GM10266 (cell line): ENCODE measurements at regions not wholly inside any gene's neighbourhood (a gene's known extent, or its start where the extent isn't known, plus 50 kb on each side); places are given as distances from the start of the nearest gene placed in this dataset.

Experiments used
- DNase-seq: peaks from one replicate; pipeline ENCODE4 v3.0.0; 2012; ENCODE audit errors: extremely low spot score
- TF ChIP-seq, protein P1 (sequence below): IDR thresholded peaks from 2 replicates; pipeline ENCODE4 v1.5.1; 2012; ENCODE audit warnings: mild to moderate bottlenecking, low read depth; ENCODE audit not compliant: control insufficient read depth, insufficient read depth; ENCODE audit errors: missing control alignments

DNA sequence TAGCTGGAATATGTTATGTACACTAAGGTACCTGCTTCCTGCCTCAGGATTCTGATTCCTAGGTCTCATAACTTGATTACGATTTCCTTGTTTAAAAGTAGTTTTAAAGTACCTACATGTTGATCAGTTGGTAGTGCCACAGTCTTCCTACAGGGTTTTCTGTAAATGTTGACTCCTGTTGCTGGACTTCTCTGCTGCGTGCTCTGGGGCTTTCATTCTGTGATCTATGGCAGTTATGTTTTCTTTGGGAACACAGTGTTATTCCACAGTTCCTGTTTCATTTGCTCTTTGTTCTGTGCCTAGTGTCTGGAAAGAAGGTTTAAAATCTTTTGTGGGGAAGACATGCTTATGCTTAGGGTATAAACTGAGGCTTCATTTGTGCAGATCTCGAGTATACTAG lies 343.5 kb downstream of the PLK2 start:
- no peak for DNase-seq

DNA sequence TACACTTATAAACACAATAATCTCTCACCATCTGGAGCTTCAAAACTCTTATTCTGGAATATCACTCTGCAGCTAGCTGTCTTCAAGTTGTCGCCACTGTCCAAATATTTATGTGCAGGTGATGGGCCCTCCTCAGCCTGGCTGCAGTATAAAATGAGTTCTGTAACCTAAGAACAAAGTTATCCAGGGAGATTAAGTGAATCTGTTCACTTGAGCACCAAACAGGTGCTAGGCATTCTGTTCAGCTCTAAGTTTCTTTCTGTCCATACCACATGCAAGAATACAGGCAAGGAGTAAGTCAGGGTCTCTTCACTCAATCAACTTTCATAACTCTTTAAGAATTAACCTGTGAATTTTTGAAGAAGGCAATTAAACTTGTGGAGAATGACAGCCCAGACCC lies 344.1 kb downstream of the PLK2 start:
- DNase-seq = no peak
- TF ChIP-seq, protein P1, sequence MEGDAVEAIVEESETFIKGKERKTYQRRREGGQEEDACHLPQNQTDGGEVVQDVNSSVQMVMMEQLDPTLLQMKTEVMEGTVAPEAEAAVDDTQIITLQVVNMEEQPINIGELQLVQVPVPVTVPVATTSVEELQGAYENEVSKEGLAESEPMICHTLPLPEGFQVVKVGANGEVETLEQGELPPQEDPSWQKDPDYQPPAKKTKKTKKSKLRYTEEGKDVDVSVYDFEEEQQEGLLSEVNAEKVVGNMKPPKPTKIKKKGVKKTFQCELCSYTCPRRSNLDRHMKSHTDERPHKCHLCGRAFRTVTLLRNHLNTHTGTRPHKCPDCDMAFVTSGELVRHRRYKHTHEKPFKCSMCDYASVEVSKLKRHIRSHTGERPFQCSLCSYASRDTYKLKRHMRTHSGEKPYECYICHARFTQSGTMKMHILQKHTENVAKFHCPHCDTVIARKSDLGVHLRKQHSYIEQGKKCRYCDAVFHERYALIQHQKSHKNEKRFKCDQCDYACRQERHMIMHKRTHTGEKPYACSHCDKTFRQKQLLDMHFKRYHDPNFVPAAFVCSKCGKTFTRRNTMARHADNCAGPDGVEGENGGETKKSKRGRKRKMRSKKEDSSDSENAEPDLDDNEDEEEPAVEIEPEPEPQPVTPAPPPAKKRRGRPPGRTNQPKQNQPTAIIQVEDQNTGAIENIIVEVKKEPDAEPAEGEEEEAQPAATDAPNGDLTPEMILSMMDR = no peak

More for the DNA sequence above, 343.5 kb downstream of the PLK2 start:
- TF ChIP-seq, protein P1 = no peak

DNA sequence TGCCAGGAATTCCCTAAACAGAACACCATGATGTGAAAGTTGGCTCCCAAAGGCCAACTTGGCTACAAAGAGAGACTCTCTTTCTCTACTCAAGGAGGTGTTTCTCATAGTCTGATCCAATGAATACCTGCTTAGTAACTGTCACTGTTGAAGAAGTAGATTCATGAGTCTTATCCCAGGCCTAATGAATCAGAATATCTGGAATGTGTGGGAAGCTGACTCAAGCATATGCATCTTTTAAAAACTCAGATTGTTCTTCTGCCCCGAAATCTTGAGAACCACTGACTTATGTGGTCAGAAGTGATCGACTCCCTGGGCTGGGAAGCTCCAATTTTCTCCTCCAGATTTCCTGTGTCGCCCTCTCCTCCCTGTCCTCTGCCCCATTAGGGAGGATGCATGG lies 345.6 kb downstream of the PLK2 start:
- TF ChIP-seq, protein P1 = no peak
- DNase-seq = no peak

DNA sequence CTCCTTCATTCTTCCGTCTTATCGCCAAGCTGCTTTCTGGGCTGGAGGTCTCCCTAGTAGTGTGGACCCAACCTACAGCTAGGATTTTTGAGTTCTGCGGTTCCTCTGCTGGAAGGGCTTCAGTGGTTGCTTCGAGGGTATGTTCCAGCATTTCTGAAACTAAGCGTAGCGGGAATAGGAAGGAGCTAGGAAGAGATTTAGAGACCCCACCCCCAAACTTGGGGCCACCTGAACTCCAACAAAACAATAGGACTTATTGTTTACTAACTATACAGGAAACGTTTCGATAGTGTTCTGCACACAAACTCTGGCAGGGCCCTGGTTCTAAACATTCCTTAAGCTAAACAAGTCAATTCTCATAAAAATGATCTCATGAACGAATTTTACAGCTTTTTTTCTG lies 346.7 kb downstream of the PLK2 start:
- TF ChIP-seq, protein P1 = no peak
- no peak for DNase-seq

DNA sequence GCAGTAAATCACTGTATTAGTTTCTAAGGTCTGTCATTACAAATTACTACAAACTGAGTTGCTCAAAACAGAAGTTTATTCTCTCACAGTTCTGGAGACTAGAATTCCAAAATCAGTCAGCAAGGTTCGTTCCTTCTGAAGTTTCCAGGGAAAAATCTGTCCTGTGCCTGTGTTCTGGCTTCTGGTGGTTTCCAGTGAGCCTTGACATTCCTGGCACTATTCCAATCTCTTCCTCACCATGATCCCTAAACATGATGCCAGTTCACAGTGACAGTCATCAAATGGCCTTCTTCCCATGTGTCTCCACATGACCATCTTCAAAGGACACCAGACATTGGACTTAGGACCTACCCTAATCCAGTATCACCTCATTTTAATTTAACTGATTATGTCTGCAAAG lies 351.4 kb downstream of the PLK2 start:
- TF ChIP-seq, protein P1 = no peak
- no peak for DNase-seq

DNA sequence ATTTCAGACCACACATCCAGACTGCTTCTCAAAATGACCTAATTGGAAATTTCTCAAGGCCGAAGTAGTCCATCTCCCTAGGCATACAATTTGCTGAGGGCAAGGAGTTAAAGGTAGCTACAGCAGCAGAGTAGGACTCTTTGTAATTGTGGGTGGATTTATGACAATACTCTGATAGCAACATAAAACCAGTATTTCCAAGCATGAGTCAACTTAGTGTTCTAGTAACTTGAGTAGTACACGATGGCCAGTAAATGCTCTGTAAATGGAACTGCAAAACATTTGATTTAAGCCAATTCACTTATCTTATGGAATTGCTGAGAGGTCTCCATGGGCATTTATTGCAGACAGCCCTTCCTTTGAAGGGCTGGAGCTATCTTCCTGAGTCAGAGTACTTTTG lies 352.2 kb downstream of the PLK2 start:
- DNase-seq = no peak
- TF ChIP-seq, protein P1 = no peak

DNA sequence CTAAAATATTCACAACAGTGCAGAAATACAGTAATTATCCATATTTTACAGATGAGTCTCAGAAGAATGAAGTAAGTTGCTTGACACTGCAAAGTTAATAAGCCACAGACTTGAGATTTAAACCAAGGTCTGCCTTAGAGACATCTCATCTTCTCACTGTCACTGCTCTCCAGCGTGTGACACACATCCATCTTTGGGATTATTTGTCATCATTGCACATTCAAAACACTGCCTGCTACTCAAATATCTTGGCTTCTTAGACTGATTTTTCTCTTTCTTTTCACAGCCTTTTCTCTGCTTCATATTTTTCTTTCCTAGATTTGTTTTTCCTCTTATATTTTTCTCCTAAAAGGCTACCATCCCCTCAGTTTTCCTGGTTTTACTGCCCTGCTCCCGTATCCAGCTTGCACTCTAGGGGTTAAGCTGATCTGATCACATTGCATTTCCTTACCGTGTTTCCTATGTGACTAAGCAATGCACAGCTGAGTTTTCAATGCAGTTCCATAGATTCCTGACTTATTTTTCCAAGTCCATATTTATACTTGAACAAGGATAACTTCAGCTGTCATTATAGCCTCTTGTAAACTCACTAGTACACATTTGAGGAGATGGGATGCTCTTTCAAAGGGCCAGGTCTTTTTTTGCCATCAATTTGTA lies 353.0 kb downstream of the PLK2 start:
- TF ChIP-seq, protein P1 = no peak
- DNase-seq = no peak
